Hematopoietic multipotent progenitor cell treated with erythropoietin and hydrocortisone succinate and interleukin-3 and kit ligand, for 8 days (in vitro differentiated cells): ENCODE measurements at regions not wholly inside any gene's neighbourhood (a gene's known extent, or its start where the extent isn't known, plus 50 kb on each side); places are given as distances from the start of the nearest gene placed in this dataset.
A peak's percentile ranks its signal among the peaks of the same experiment; 100 is the strongest.

Experiments used
- DNase-seq: peaks from one replicate; pipeline ENCODE4 v3.0.0-alpha.2; 2015

- DNase-seq, result no peak
These were observed 70.6 kb upstream of the ASAP2 start for GRCh38 chr2:9135822-9136558.

GRCh38 chr2:9127316-9127715, 79.3 kb upstream of the ASAP2 start:
- no peak for DNase-seq

GRCh38 chr2:9126540-9126939, 80.1 kb upstream of the ASAP2 start:
- DNase-seq, result no peak

- no peak for DNase-seq
These were observed 82.3 kb upstream of the ASAP2 start for GRCh38 chr2:9124231-9124741.

GRCh38 chr2:9123069-9123468, 83.5 kb upstream of the ASAP2 start:
- no peak for DNase-seq

GRCh38 chr2:9122367-9122766, 84.2 kb upstream of the ASAP2 start:
- DNase-seq, result no peak

GRCh38 chr2:9118383-9118960, 88.1 kb upstream of the ASAP2 start:
- DNase-seq, result no peak

- no peak for DNase-seq
These were observed 91.4 kb upstream of the ASAP2 start for GRCh38 chr2:9115229-9115628.

- DNase-seq, result peak; percentile 11
These were observed 92.2 kb upstream of the ASAP2 start for GRCh38 chr2:9114458-9114857.

GRCh38 chr2:9113916-9114315, 92.7 kb upstream of the ASAP2 start:
- DNase-seq, result no peak

- DNase-seq, result no peak
These were observed 93.3 kb upstream of the ASAP2 start for GRCh38 chr2:9113262-9113661.

GRCh38 chr2:9112079-9112721, 94.4 kb upstream of the ASAP2 start:
- DNase-seq, result no peak

- DNase-seq, result no peak
These were observed 95.6 kb upstream of the ASAP2 start for GRCh38 chr2:9110893-9111569.

- no peak for DNase-seq
These were observed 96.2 kb upstream of the ASAP2 start for GRCh38 chr2:9110346-9110884.

GRCh38 chr2:9109871-9110270, 96.7 kb upstream of the ASAP2 start:
- no peak for DNase-seq

GRCh38 chr2:9108210-9108967, 98.2 kb upstream of the ASAP2 start:
- no peak for DNase-seq

GRCh38 chr2:9107168-9108025, 99.2 kb upstream of the ASAP2 start:
- no peak for DNase-seq

- DNase-seq, result no peak
These were observed 100.1 kb upstream of the ASAP2 start for GRCh38 chr2:9106338-9107167.

GRCh38 chr2:9105601-9106337, 100.8 kb upstream of the ASAP2 start:
- no peak for DNase-seq
